ENCODE measurements at regions not wholly inside any gene's neighbourhood (a gene's known extent, or its start where the extent isn't known, plus 50 kb on each side); places are given as distances from the start of the nearest gene placed in this dataset.

DNA sequence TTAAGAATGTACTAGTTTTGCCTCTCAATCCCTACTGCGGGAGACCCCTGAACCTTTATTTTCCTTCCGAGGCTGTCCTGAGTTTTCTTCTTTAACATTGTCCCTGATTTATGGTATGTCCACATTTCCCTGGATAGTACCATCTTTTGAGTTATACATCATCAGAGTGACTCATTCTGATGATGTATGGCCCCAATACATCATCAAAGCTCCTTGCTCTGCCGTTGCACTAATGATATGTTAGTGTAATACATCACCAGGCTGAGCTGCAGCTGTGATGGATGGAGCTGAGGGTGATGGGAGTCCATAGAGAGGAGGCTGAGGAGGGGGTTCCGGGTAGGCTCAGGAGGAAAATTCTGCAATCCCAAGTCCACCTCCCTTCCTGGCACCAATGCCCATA, 986.5 kb downstream of the KCNMA1 start:
- no peaks in the 10 kb centered on the region for H3K79me2 ChIP-seq (ENCODE audit: control insufficient read depth, insufficient read depth, low read length)
- H3K27me3 ChIP-seq (replicated peaks in 1 of 4; ENCODE audit: control extremely low read depth in 1 of 4, control insufficient read depth in 3 of 4, insufficient read depth in 4 of 4, low read length in 3 of 4), result no peaks in the 10 kb centered on the region
- H3K27ac ChIP-seq (ENCODE audit: low read length in 2 of 2), result no peak overlapping the region
- ATAC-seq (ENCODE audit: low read depth) (no peak), DNase-seq (no peak)
- H3K4me1 ChIP-seq (ENCODE audit: control insufficient read depth in 2 of 2, insufficient read depth in 2 of 2, low read length in 2 of 2), result no peaks in the 10 kb centered on the region
- H3K4me3 Mint-ChIP-seq, result no peak overlapping the region
- TF ChIP-seq EZH2 (IDR thresholded peaks at IDR 0.05; ENCODE audit: borderline replicate concordance, insufficient read depth, low read depth, low read length, poor library complexity, severe bottlenecking), result no peak
- no peak for TF ChIP-seq CTCF (IDR thresholded peaks at IDR 0.05)
- intact Hi-C loops (cut with micrococcal nuclease), result no loop called here
- no peak overlapping the region for H3K4me2 ChIP-seq (replicated peaks; ENCODE audit: low read depth, low read length, poor library complexity, severe bottlenecking)
- WGBS (ENCODE audit: insufficient coverage), result 100% methylated on average over 2 of the region's 4 CpGs
- no peaks in the 10 kb centered on the region for H3K36me3 ChIP-seq (replicated peaks in 1 of 2; ENCODE audit: control extremely low read depth in 1 of 2, control insufficient read depth in 1 of 2, extremely low read depth in 1 of 2, insufficient read depth in 2 of 2, low read length in 1 of 2)
- H2AFZ ChIP-seq (ENCODE audit: insufficient read depth, low read depth, low read length, poor library complexity, severe bottlenecking), result no peak overlapping the region
- CTCF ChIA-PET, result no interaction called here
- no peak overlapping the region for H3K27ac Mint-ChIP-seq
- POLR2A ChIA-PET, result no interaction called here
- H3K9me3 Mint-ChIP-seq (ENCODE audit: insufficient read depth), result no peaks in the 10 kb centered on the region
- H3K9me3 ChIP-seq (ENCODE audit: control extremely low read depth in 1 of 3, control insufficient read depth in 2 of 3, insufficient read depth in 1 of 3, low read length in 2 of 3), result no peaks in the 10 kb centered on the region
- no peak overlapping the region for H3K9ac ChIP-seq (ENCODE audit: low read length)
- H3K4me1 Mint-ChIP-seq, result no peaks in the 10 kb centered on the region
- no peaks in the 10 kb centered on the region for H4K20me1 ChIP-seq (ENCODE audit: control insufficient read depth, insufficient read depth, low read length, poor library complexity, severe bottlenecking)
- H3K4me3 ChIP-seq (ENCODE audit: control extremely low read depth in 1 of 5, extremely low read depth in 1 of 5, insufficient read depth in 1 of 5, low read depth in 2 of 5, low read length in 4 of 5), result no peak overlapping the region
- peaks cover 3% of the 10 kb centered on the region for H3K27me3 Mint-ChIP-seq

- ChIA-PET CTCF (no interaction called here), POLR2A (no interaction called here)
- ATAC-seq (ENCODE audit: low read depth), result no peak
- Histone ChIP-seq H3K4me2 (replicated peaks; ENCODE audit: low read depth, low read length, poor library complexity, severe bottlenecking) (no peak overlapping the region), H3K4me1 (ENCODE audit: control insufficient read depth in 2 of 2, insufficient read depth in 2 of 2, low read length in 2 of 2) (no peaks in the 10 kb centered on the region), H3K79me2 (ENCODE audit: control insufficient read depth, insufficient read depth, low read length) (no peaks in the 10 kb centered on the region), H3K9ac (ENCODE audit: low read length) (no peak overlapping the region), H3K36me3 (replicated peaks in 1 of 2; ENCODE audit: control extremely low read depth in 1 of 2, control insufficient read depth in 1 of 2, extremely low read depth in 1 of 2, insufficient read depth in 2 of 2, low read length in 1 of 2) (no peaks in the 10 kb centered on the region), H3K27ac (ENCODE audit: low read length in 2 of 2) (no peak overlapping the region), H3K4me3 (ENCODE audit: control extremely low read depth in 1 of 5, extremely low read depth in 1 of 5, insufficient read depth in 1 of 5, low read depth in 2 of 5, low read length in 4 of 5) (no peak overlapping the region), H3K27me3 (replicated peaks in 1 of 4; ENCODE audit: control extremely low read depth in 1 of 4, control insufficient read depth in 3 of 4, insufficient read depth in 4 of 4, low read length in 3 of 4) (no peaks in the 10 kb centered on the region), H4K20me1 (ENCODE audit: control insufficient read depth, insufficient read depth, low read length, poor library complexity, severe bottlenecking) (no peaks in the 10 kb centered on the region), H2AFZ (ENCODE audit: insufficient read depth, low read depth, low read length, poor library complexity, severe bottlenecking) (no peak overlapping the region), H3K9me3 (ENCODE audit: control extremely low read depth in 1 of 3, control insufficient read depth in 2 of 3, insufficient read depth in 1 of 3, low read length in 2 of 3) (no peaks in the 10 kb centered on the region)
- Mint-ChIP-seq H3K27me3 (peaks cover 3% of the 10 kb centered on the region), H3K9me3 (ENCODE audit: insufficient read depth) (no peaks in the 10 kb centered on the region), H3K4me3 (no peak overlapping the region), H3K4me1 (no peaks in the 10 kb centered on the region), H3K27ac (no peak overlapping the region)
- no peak for DNase-seq
- intact Hi-C loops (cut with micrococcal nuclease), result no loop called here
- TF ChIP-seq EZH2 (IDR thresholded peaks at IDR 0.05; ENCODE audit: borderline replicate concordance, insufficient read depth, low read depth, low read length, poor library complexity, severe bottlenecking) (no peak), CTCF (IDR thresholded peaks at IDR 0.05) (no peak)
- WGBS (ENCODE audit: insufficient coverage), result no CpG with 5 or more reads among the region's 3 CpGs
Observed at GRCh38 chr10:76649723-76650127, 987.9 kb downstream of the KCNMA1 start.

Data from B cell (primary cell).